GM12878 (cell line): ENCODE measurements at regions not wholly inside any gene's neighbourhood (a gene's known extent, or its start where the extent isn't known, plus 50 kb on each side); places are given as distances from the start of the nearest gene placed in this dataset.
A peak's percentile ranks its signal among the peaks of the same experiment; 100 is the strongest.

ENCODE experiments used
- ATAC-seq: fragments of 200-7000 bp; cut with Tn5 transposase; 3 replicates; pipeline ENCODE4 v1.9.1; 2020; ENCODE audit warnings: mild to moderate bottlenecking, moderate library complexity
- BruUV-seq: library from RNA; stranded (reverse); fragments of 400-500 nt; replicated peaks from 2 replicates; lab custom pipeline; 2021; lab: Mats Ljungman, UMichigan
- CTCF ChIA-PET: fragments of 300-600 bp; sonication (Branson Sonifier 250); formaldehyde crosslinking; extraction: SDS; loops from one replicate; lab custom pipeline; 2021; ENCODE audit warnings: inconsistent platforms; lab: Yijun Ruan, JAX
- POLR2A ChIA-PET: fragments of 350-600 bp; formaldehyde crosslinking; extraction: SDS; loops from one replicate; lab custom pipeline; 2021; ENCODE audit warnings: inconsistent platforms; lab: Charles Lee
- RAD21 ChIA-PET: fragments of 300-600 bp; sonication (Branson Sonifier 250); formaldehyde crosslinking; loops from one replicate; lab custom pipeline; 2023; ENCODE audit warnings: antibody characterized with exemption; ENCODE audit not compliant: unreplicated experiment; lab: Charles Lee
- SMC1A ChIA-PET: fragments of 300-600 bp; sonication (Branson Sonifier 250); formaldehyde crosslinking; loops from one replicate; lab custom pipeline; 2023; ENCODE audit not compliant: unreplicated experiment, uncharacterized antibody; lab: Charles Lee
- DNase-seq: peaks from one replicate; pipeline ENCODE4 v3.0.0-alpha.2; 2011; ENCODE audit warnings: low read depth, low spot score
- FAIRE-seq: peaks from 3 replicates; lab custom pipeline; 2011; peaks lifted over from hg19 to GRCh38; lab: Jason Lieb, UNC
- H2AFZ ChIP-seq: 2 replicates; pipeline ENCODE4 v1.6.0; 2011; ENCODE audit warnings: low read depth, low read length, control low read depth; ENCODE audit not compliant: control insufficient read depth
- H3K27ac ChIP-seq: 2 replicates; pipeline ENCODE4 v1.5.1; 2011; ENCODE audit warnings: control low read depth; ENCODE audit not compliant: control insufficient read depth, insufficient read depth
- H3K27me3 ChIP-seq, 2 experiments: replicated peaks in 1 of 2; 2 replicates each; pipeline versions ENCODE4 v1.6.0 to v1.6.1; 2011; ENCODE audit warnings: low read length in 1 of 2; ENCODE audit not compliant: control insufficient read depth in 2 of 2, insufficient read depth in 2 of 2
- H3K36me3 ChIP-seq, 2 experiments: 2 replicates each; pipeline ENCODE4 v1.5.1; 2011; ENCODE audit warnings: low read length in 1 of 2; ENCODE audit not compliant: control insufficient read depth in 2 of 2, insufficient read depth in 2 of 2
- H3K4me1 ChIP-seq: 2 replicates; pipeline ENCODE4 v1.6.1; 2011; ENCODE audit warnings: mild to moderate bottlenecking, low read length, moderate library complexity, mixed read lengths; ENCODE audit not compliant: control insufficient read depth, insufficient read depth
- H3K4me2 ChIP-seq: 2 replicates; pipeline ENCODE4 v1.6.0; 2011; ENCODE audit warnings: control low read depth; ENCODE audit not compliant: control insufficient read depth, insufficient read depth
- H3K4me3 ChIP-seq: fragments of 200-600 bp; sonication (generic); 2 replicates; pipeline ENCODE4 v1.5.1; 2016
- H3K79me2 ChIP-seq: 2 replicates; pipeline ENCODE4 v1.6.0; 2011; ENCODE audit warnings: low read length; ENCODE audit not compliant: control insufficient read depth, insufficient read depth
- H3K9ac ChIP-seq: 2 replicates; pipeline ENCODE4 v1.8.0; 2011; ENCODE audit warnings: low read length, control low read depth, mixed read lengths; ENCODE audit not compliant: control insufficient read depth, insufficient read depth
- H3K9me3 ChIP-seq: replicated peaks from 3 replicates; pipeline ENCODE4 v1.5.1; 2011; ENCODE audit warnings: mild to moderate bottlenecking, low read length; ENCODE audit not compliant: control insufficient read depth, insufficient read depth
- H4K20me1 ChIP-seq: 2 replicates; pipeline ENCODE4 v1.6.0; 2011; ENCODE audit not compliant: control insufficient read depth, insufficient read depth
- CTCF ChIP-seq, 3 experiments: IDR thresholded peaks in 2 of 3; conservative IDR thresholded peaks in 1 of 3; 2 replicates each; pipeline ENCODE4 v1.5.1; 2011; ENCODE audit warnings: low read depth in 3 of 3, low read length in 3 of 3, mild to moderate bottlenecking in 3 of 3, control low read depth in 2 of 3, moderate library complexity in 2 of 3, inconsistent platforms in 1 of 3, mixed read lengths in 1 of 3; ENCODE audit not compliant: control insufficient read depth in 2 of 3, insufficient read depth in 1 of 3; ENCODE audit errors: extremely low read depth in 1 of 3
- RAD21 ChIP-seq: IDR thresholded peaks from 2 replicates; pipeline ENCODE4 v1.6.1; 2011; ENCODE audit warnings: mild to moderate bottlenecking, low read depth, low read length, moderate library complexity; ENCODE audit not compliant: insufficient read depth
- SMC3 ChIP-seq: IDR thresholded peaks from 2 replicates; pipeline ENCODE4 v1.6.1; 2011; ENCODE audit warnings: low read length, improper control_type of control experiment, borderline replicate concordance
- ZNF274 ChIP-seq: IDR thresholded peaks from one replicate; pipeline ENCODE4 v1.8.0; 2011; ENCODE audit not compliant: insufficient read length, insufficient read depth
- WGBS: methylation state at CpG from one replicate; pipeline ENCODE4 v1.1.6; 2016; ENCODE audit warnings: low lambda C conversion rate; ENCODE audit not compliant: insufficient replicate concordance, insufficient coverage; ENCODE audit errors: missing lambda C conversion rate; 5-methylcytosine and 5-hydroxymethylcytosine counted together
- in situ Hi-C: fragments of 300-500 bp; cut with MboI; formaldehyde crosslinking; loops from 9 replicates; pipeline ENCODE4 v1.14.3; 2018; ENCODE audit warnings: mixed read lengths
- intact Hi-C: fragments of 100-400 bp; cut with micrococcal nuclease; formaldehyde crosslinking; loops from one replicate; pipeline ENCODE4 v1.14.2; 2022; ENCODE audit not compliant: unreplicated experiment
- TF ChIP-seq, protein P1 (sequence below): fragments of 450-650 bp; conservative IDR thresholded peaks from 2 replicates; pipeline ENCODE4 v1.6.1; 2017; ENCODE audit warnings: mild to moderate bottlenecking, moderate library complexity

DNA sequence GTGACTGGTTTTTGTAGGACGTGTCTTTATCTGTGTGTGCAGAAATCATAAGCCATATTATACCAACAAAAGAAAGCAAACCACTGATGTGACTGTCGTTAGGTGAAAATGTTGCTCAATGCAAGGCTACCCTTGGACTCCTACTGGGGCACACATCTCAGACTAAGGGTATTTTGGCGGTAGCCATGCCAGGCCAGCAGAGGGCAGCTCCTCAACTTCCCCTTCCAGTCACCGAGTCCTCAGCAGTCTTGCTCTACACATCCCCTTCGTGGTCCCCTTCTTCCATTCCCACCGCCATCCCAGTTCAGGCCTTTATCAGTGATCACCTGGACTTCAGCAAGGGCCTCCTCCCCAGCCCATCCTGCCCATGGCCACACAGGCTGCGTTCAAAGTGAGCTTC lies 113.7 kb upstream of the GGTLC1 start:
- no TSS peak for BruUV-seq
- H3K4me2 ChIP-seq = no peak overlapping the region
- H3K27me3 ChIP-seq = peaks cover 0 to 7% of the 10 kb centered on the region in 2 experiments; a peak in 1 of 4 replicates
- H4K20me1 ChIP-seq = no peaks in the 10 kb centered on the region
- DNase-seq (no peak), FAIRE-seq (no peak), ATAC-seq (peak; percentile 80)
- ChIA-PET SMC1A (interaction anchor here (1.2 kb wide), 1 partner anchor 165 kb away, joined by 3 read pairs; no protein-coding TSS in a partner anchor), POLR2A (no interaction called here), CTCF (interaction anchor here (0.6 to 2.7 kb wide), 8 partner anchors 8 to 815 kb away, joined by 3 to 16 read pairs (median 4); no protein-coding TSS in a partner anchor)
- no peak overlapping the region for H3K4me3 ChIP-seq
- no peak overlapping the region for H3K27ac ChIP-seq
- no peak overlapping the region for H2AFZ ChIP-seq
- H3K4me1 ChIP-seq = no peaks in the 10 kb centered on the region
- WGBS = 4% methylated on average over 7 of the region's 7 CpGs
- no peaks in the 10 kb centered on the region for H3K9me3 ChIP-seq
- no peaks in the 10 kb centered on the region for H3K79me2 ChIP-seq
- in situ Hi-C loops = no loop called here
- H3K36me3 ChIP-seq = no peaks in the 10 kb centered on the region
- TF ChIP-seq RAD21 = peak; percentile 15; the same call in 1 of the 2 replicates
- TF ChIP-seq SMC3 = peak; percentile 39; the same call in 1 of the 2 replicates
- TF ChIP-seq, protein P1, sequence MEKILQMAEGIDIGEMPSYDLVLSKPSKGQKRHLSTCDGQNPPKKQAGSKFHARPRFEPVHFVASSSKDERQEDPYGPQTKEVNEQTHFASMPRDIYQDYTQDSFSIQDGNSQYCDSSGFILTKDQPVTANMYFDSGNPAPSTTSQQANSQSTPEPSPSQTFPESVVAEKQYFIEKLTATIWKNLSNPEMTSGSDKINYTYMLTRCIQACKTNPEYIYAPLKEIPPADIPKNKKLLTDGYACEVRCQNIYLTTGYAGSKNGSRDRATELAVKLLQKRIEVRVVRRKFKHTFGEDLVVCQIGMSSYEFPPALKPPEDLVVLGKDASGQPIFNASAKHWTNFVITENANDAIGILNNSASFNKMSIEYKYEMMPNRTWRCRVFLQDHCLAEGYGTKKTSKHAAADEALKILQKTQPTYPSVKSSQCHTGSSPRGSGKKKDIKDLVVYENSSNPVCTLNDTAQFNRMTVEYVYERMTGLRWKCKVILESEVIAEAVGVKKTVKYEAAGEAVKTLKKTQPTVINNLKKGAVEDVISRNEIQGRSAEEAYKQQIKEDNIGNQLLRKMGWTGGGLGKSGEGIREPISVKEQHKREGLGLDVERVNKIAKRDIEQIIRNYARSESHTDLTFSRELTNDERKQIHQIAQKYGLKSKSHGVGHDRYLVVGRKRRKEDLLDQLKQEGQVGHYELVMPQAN = no peak
- TF ChIP-seq ZNF274 = no peak
- TF ChIP-seq CTCF (IDR thresholded peaks at IDR 0.05 in 2 of 3, conservative IDR thresholded peaks at IDR 0.05 in 1 of 3; ENCODE audit: control insufficient read depth in 2 of 3, extremely low read depth in 1 of 3, insufficient read depth in 1 of 3, low read depth in 3 of 3, low read length in 3 of 3) = peak; percentile 38 to 50 (median 39); a peak in 4 of 6 replicates
- TF ChIP-seq, all 136 proteins: peak for 3
- RAD21 ChIA-PET = interaction anchor here (1.0 to 1.1 kb wide), 2 partner anchors 679 to 816 kb away, joined by 3 to 4 read pairs; no protein-coding TSS in a partner anchor
- no peak overlapping the region for H3K9ac ChIP-seq
- intact Hi-C loops = loop anchor here (2.0 kb wide), 1 partner anchor 817 kb away; no protein-coding TSS in a partner anchor
